Endothelial cell of umbilical vein (primary cell): ENCODE measurements at regions not wholly inside any gene's neighbourhood (a gene's known extent, or its start where the extent isn't known, plus 50 kb on each side); places are given as distances from the start of the nearest gene placed in this dataset.

Experiments used
- BruUV-seq: library from RNA; stranded (reverse); fragments of 400-500 nt; replicated peaks from 2 replicates; lab custom pipeline; 2021; lab: Mats Ljungman, UMichigan
- CTCF ChIA-PET: fragments of 300-600, 350-600 bp; sonication (Branson Sonifier 250); formaldehyde crosslinking; loops from one replicate; lab custom pipeline; 2021; ENCODE audit warnings: antibody characterized with exemption, inconsistent platforms; lab: Charles Lee
- POLR2A ChIA-PET: fragments of 300-600, 350-600 bp; sonication (Branson Sonifier 250); formaldehyde crosslinking; loops from one replicate; lab custom pipeline; 2021; ENCODE audit warnings: antibody characterized with exemption, inconsistent platforms; lab: Charles Lee
- DNase-seq: peaks from one replicate; pipeline ENCODE4 v3.0.0-alpha.2; 2011; ENCODE audit warnings: low read depth, low spot score
- FAIRE-seq: peaks from 2 replicates; lab custom pipeline; 2011; peaks lifted over from hg19 to GRCh38; lab: Jason Lieb, UNC
- H2AFZ ChIP-seq: 2 replicates; pipeline ENCODE4 v1.6.0; 2012; ENCODE audit warnings: low read depth, low read length, control low read depth, inconsistent platforms
- H3K27ac ChIP-seq: 2 replicates; pipeline ENCODE4 v1.5.1; 2011; ENCODE audit warnings: low read depth, mild to moderate bottlenecking, control low read depth, low read length, moderate library complexity; ENCODE audit not compliant: insufficient read depth
- H3K27me3 ChIP-seq, 2 experiments: 2 replicates each; pipeline versions ENCODE4 v1.6.0 to v1.6.1; 2011; ENCODE audit warnings: low read length in 2 of 2, mixed read lengths in 1 of 2; ENCODE audit not compliant: control insufficient read depth in 2 of 2, insufficient read depth in 2 of 2
- H3K36me3 ChIP-seq, 2 experiments: 2 replicates in 1 of 2; 3 replicates in 1 of 2; pipeline ENCODE4 v1.5.1; 2011; ENCODE audit warnings: low read length in 2 of 2, mild to moderate bottlenecking in 1 of 2, moderate library complexity in 1 of 2; ENCODE audit not compliant: control insufficient read depth in 2 of 2, insufficient read depth in 2 of 2; ENCODE audit errors: extremely low read depth in 1 of 2
- H3K4me1 ChIP-seq: 3 replicates; pipeline ENCODE4 v1.5.1; 2011; ENCODE audit warnings: mild to moderate bottlenecking, low read length; ENCODE audit not compliant: control insufficient read depth, insufficient read depth; ENCODE audit errors: extremely low read depth
- H3K4me2 ChIP-seq: 2 replicates; pipeline ENCODE4 v1.6.1; 2011; ENCODE audit warnings: low read length, control low read depth, mixed read lengths; ENCODE audit not compliant: insufficient read depth
- H3K4me3 ChIP-seq, 3 experiments: fragments of 200-600 bp in 1 of 3; sonication (generic), shearing (Covaris generic) in 1 of 3; replicated peaks in 1 of 3; 2 replicates each; pipeline ENCODE4 v1.5.1; 2011 to 2016; ENCODE audit warnings: control low read depth in 3 of 3, low read length in 3 of 3, mild to moderate bottlenecking in 2 of 3, inconsistent platforms in 1 of 3, low read depth in 1 of 3, moderate library complexity in 1 of 3; ENCODE audit not compliant: insufficient read depth in 1 of 3
- H3K79me2 ChIP-seq: 2 replicates; pipeline ENCODE4 v1.6.0; 2012; ENCODE audit warnings: low read length, inconsistent platforms; ENCODE audit not compliant: control insufficient read depth, insufficient read depth
- H3K9ac ChIP-seq: replicated peaks from 2 replicates; pipeline ENCODE3; 2011; ENCODE audit warnings: low read length, control low read depth; ENCODE audit not compliant: insufficient read depth; ENCODE audit errors: extremely low read depth
- H3K9me1 ChIP-seq: replicated peaks from 3 replicates; pipeline ENCODE4 v1.6.0; 2011; ENCODE audit warnings: mild to moderate bottlenecking, low read length; ENCODE audit not compliant: control insufficient read depth, insufficient read depth; ENCODE audit errors: extremely low read depth
- H3K9me3 ChIP-seq: replicated peaks from 2 replicates; pipeline ENCODE4 v1.5.1; 2012; ENCODE audit warnings: low read length, inconsistent platforms; ENCODE audit not compliant: control insufficient read depth, insufficient read depth
- H4K20me1 ChIP-seq: replicated peaks from 2 replicates; pipeline ENCODE3; 2011; ENCODE audit warnings: mild to moderate bottlenecking, low read length; ENCODE audit not compliant: control insufficient read depth, insufficient read depth; ENCODE audit errors: extremely low read depth
- CTCF ChIP-seq, 2 donors: IDR thresholded peaks; 1 replicate in 1 of 2; 2 replicates in 1 of 2; pipeline ENCODE4 v1.5.1; 2011; ENCODE audit warnings: low read length in 2 of 2, mild to moderate bottlenecking in 2 of 2, moderate library complexity in 2 of 2, control low read depth in 1 of 2, inconsistent platforms in 1 of 2, low read depth in 1 of 2; ENCODE audit not compliant: insufficient read depth in 1 of 2; ENCODE audit errors: extremely low read depth in 1 of 2
- FOS ChIP-seq: IDR thresholded peaks from 2 replicates; pipeline ENCODE4 v1.6.1; 2011; ENCODE audit warnings: mild to moderate bottlenecking, low read length, moderate library complexity, borderline replicate concordance; ENCODE audit not compliant: insufficient read depth
- GATA2 ChIP-seq: IDR thresholded peaks from 2 replicates; pipeline ENCODE4 v1.7.0; 2011; ENCODE audit warnings: low read depth, mild to moderate bottlenecking, moderate library complexity, mixed read lengths, low read length; ENCODE audit not compliant: insufficient read length, insufficient read depth
- JUN ChIP-seq: IDR thresholded peaks from 2 replicates; pipeline ENCODE4 v1.6.1; 2011; ENCODE audit warnings: borderline replicate concordance, low read depth; ENCODE audit not compliant: insufficient read length, insufficient read depth
- MYC ChIP-seq: IDR thresholded peaks from one replicate; pipeline ENCODE4 v1.6.1; 2011; ENCODE audit warnings: mild to moderate bottlenecking, low read depth, low read length
- POLR2AphosphoS5 ChIP-seq: IDR thresholded peaks from 2 replicates; pipeline ENCODE4 v1.6.1; 2012; ENCODE audit warnings: low read depth, mild to moderate bottlenecking, control low read depth, low read length, moderate library complexity; ENCODE audit not compliant: insufficient read depth
- dilution Hi-C: fragments of 300-500 bp; cut with MboI; formaldehyde crosslinking; loops from one replicate; pipeline ENCODE4 v1.15.0; 2019; ENCODE audit warnings: low sequenced_read_pairs; ENCODE audit not compliant: extremely low pct_ligation_motif_present
- intact Hi-C: fragments of 100-400 bp; cut with micrococcal nuclease; formaldehyde crosslinking; loops from one replicate; pipeline ENCODE4 v1.10.0; 2022
- TF ChIP-seq, protein P1 (sequence below): IDR thresholded peaks from 2 replicates; pipeline ENCODE4 v1.6.1; 2011; ENCODE audit not compliant: insufficient read depth, insufficient read length

GRCh38 chr4:11106190-11106589 lies 322.5 kb downstream of the HS3ST1 start:
- dilution Hi-C loops (no loop called here), intact Hi-C loops (no loop called here)
- ChIA-PET POLR2A (no interaction called here), CTCF (no interaction called here)
- Histone ChIP-seq H3K27ac (no peak overlapping the region), H3K27me3 (no peaks in the 10 kb centered on the region), H3K9me1 (no peaks in the 10 kb centered on the region), H3K4me3 (no peak overlapping the region), H3K9me3 (no peaks in the 10 kb centered on the region), H3K4me2 (no peak overlapping the region), H3K79me2 (no peaks in the 10 kb centered on the region), H4K20me1 (no peaks in the 10 kb centered on the region), H3K4me1 (no peaks in the 10 kb centered on the region), H3K9ac (no peak overlapping the region), H3K36me3 (no peaks in the 10 kb centered on the region), H2AFZ (no peak overlapping the region)
- no TSS peak for BruUV-seq
- DNase-seq (no peak), FAIRE-seq (no peak)
- TF ChIP-seq GATA2 (no peak), FOS (no peak), CTCF (IDR thresholded peaks at IDR 0.05; ENCODE audit: extremely low read depth in 1 of 2, insufficient read depth in 1 of 2, low read depth in 1 of 2, low read length in 2 of 2) (no peak), POLR2AphosphoS5 (no peak), MYC (no peak), JUN (no peak)
- TF ChIP-seq, protein P1, sequence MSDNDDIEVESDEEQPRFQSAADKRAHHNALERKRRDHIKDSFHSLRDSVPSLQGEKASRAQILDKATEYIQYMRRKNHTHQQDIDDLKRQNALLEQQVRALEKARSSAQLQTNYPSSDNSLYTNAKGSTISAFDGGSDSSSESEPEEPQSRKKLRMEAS: no peak
